ENCODE measurements at regions not wholly inside any gene's neighbourhood (a gene's known extent, or its start where the extent isn't known, plus 50 kb on each side); places are given as distances from the start of the nearest gene placed in this dataset.

- Histone ChIP-seq H3K27ac (no peak overlapping the region), H3K27me3 (ENCODE audit: insufficient read depth in 3 of 3, low read length in 2 of 3) (no peaks in the 10 kb centered on the region), H3K36me3 (ENCODE audit: insufficient read depth in 1 of 2, low read depth in 1 of 2) (no peaks in the 10 kb centered on the region), H3K4me3 (no peak overlapping the region), H3K9me3 (no peaks in the 10 kb centered on the region), H3K4me1 (no peaks in the 10 kb centered on the region)
- no peak for ATAC-seq
- intact Hi-C loops (cut with DNase I): no loop called here
- 85 to 90% (median 85%) methylated on average over 8 of the region's 8 CpGs for WGBS, 3 donors
- no peak for DNase-seq
- no peak for TF ChIP-seq CTCF (IDR thresholded peaks at IDR 0.05)
These were observed 268.4 kb upstream of the MYT1L start for GRCh38 chr2:2599441-2599840.

GRCh38 chr2:2597712-2598111 is 266.6 kb upstream of the MYT1L start:
- Histone ChIP-seq H3K27ac (no peak overlapping the region), H3K27me3 (ENCODE audit: insufficient read depth in 3 of 3, low read length in 2 of 3) (no peaks in the 10 kb centered on the region), H3K36me3 (ENCODE audit: insufficient read depth in 1 of 2, low read depth in 1 of 2) (no peaks in the 10 kb centered on the region), H3K9me3 (no peaks in the 10 kb centered on the region), H3K4me1 (no peaks in the 10 kb centered on the region), H3K4me3 (no peak overlapping the region)
- DNase-seq (no peak), ATAC-seq (no peak)
- WGBS, 3 donors: 73 to 98% (median 94%) methylated on average over 2 of the region's 2 CpGs
- intact Hi-C loops (cut with DNase I): no loop called here
- TF ChIP-seq CTCF (IDR thresholded peaks at IDR 0.05): no peak

GRCh38 chr2:2591542-2591940 is 260.5 kb upstream of the MYT1L start:
- Histone ChIP-seq H3K36me3 (ENCODE audit: insufficient read depth in 1 of 2, low read depth in 1 of 2) (no peaks in the 10 kb centered on the region), H3K27me3 (ENCODE audit: insufficient read depth in 3 of 3, low read length in 2 of 3) (no peaks in the 10 kb centered on the region), H3K4me3 (no peak overlapping the region), H3K4me1 (no peaks in the 10 kb centered on the region), H3K9me3 (no peaks in the 10 kb centered on the region), H3K27ac (no peak overlapping the region)
- DNase-seq (no peak), ATAC-seq (no peak)
- TF ChIP-seq CTCF (IDR thresholded peaks at IDR 0.05): no peak
- WGBS, 3 donors: 66 to 75% (median 68%) methylated on average over 6 of the region's 6 CpGs
- intact Hi-C loops (cut with DNase I): no loop called here

- intact Hi-C loops (cut with DNase I): no loop called here
- H3K4me1 ChIP-seq: no peaks in the 10 kb centered on the region
- no peak overlapping the region for H3K27ac ChIP-seq
- no peak overlapping the region for H3K4me3 ChIP-seq
- no peaks in the 10 kb centered on the region for H3K36me3 ChIP-seq (ENCODE audit: insufficient read depth in 1 of 2, low read depth in 1 of 2)
- WGBS, 3 donors: 38 to 50% (median 45%) methylated on average over 4 of the region's 4 CpGs
- ATAC-seq (no peak), DNase-seq (no peak)
- no peaks in the 10 kb centered on the region for H3K27me3 ChIP-seq (ENCODE audit: insufficient read depth in 3 of 3, low read length in 2 of 3)
- no peak for TF ChIP-seq CTCF (IDR thresholded peaks at IDR 0.05)
- no peaks in the 10 kb centered on the region for H3K9me3 ChIP-seq
These were observed 259.9 kb upstream of the MYT1L start for GRCh38 chr2:2590841-2591541.

- intact Hi-C loops (cut with DNase I): no loop called here
- no peak for TF ChIP-seq CTCF (IDR thresholded peaks at IDR 0.05)
- Histone ChIP-seq H3K27ac (no peak overlapping the region), H3K4me1 (no peaks in the 10 kb centered on the region), H3K36me3 (ENCODE audit: insufficient read depth in 1 of 2, low read depth in 1 of 2) (no peaks in the 10 kb centered on the region), H3K9me3 (no peaks in the 10 kb centered on the region), H3K27me3 (ENCODE audit: insufficient read depth in 3 of 3, low read length in 2 of 3) (no peaks in the 10 kb centered on the region), H3K4me3 (no peak overlapping the region)
- DNase-seq: no peak
- 81 to 89% (median 86%) methylated on average over 1 of the region's 1 CpG for WGBS, 3 donors
- no peak for ATAC-seq
These were observed 259.1 kb upstream of the MYT1L start for GRCh38 chr2:2590141-2590540.
